PC-3 (cell line): ENCODE measurements at regions not wholly inside any gene's neighbourhood (a gene's known extent, or its start where the extent isn't known, plus 50 kb on each side); places are given as distances from the start of the nearest gene placed in this dataset.

Experiments
- ATAC-seq: fragments of 200-7000 bp; cut with Tn5 transposase; 2 replicates; pipeline ENCODE4 v1.9.1; 2020; ENCODE audit warnings: mild to moderate bottlenecking, moderate library complexity
- BruUV-seq: library from RNA; stranded (reverse); fragments of 400-500 nt; replicated peaks from 2 replicates; lab custom pipeline; 2021; lab: Mats Ljungman, UMichigan
- CTCF ChIA-PET: fragments of 300-600 bp; sonication (Branson Sonifier 250); formaldehyde crosslinking; loops from one replicate; lab custom pipeline; 2022; ENCODE audit warnings: antibody characterized with exemption; lab: Charles Lee
- POLR2A ChIA-PET: fragments of 300-600 bp; sonication (Branson Sonifier 250); formaldehyde crosslinking; loops from one replicate; lab custom pipeline; 2022; ENCODE audit warnings: antibody characterized with exemption; ENCODE audit not compliant: unreplicated experiment; lab: Charles Lee
- DNase-seq: peaks from one replicate; pipeline ENCODE4 v3.0.0-alpha.2; 2015
- H2AFZ ChIP-seq: fragments of 300-600 bp; sonication (generic); 2 replicates; pipeline ENCODE4 v1.6.0; 2016; ENCODE audit warnings: antibody characterized with exemption, low read length
- H3F3A ChIP-seq: fragments of 300-600 bp; sonication (generic); one replicate; pipeline ENCODE4 v1.6.0; 2017; ENCODE audit warnings: antibody characterized with exemption, low read length, control low read depth, mild to moderate bottlenecking; ENCODE audit not compliant: unreplicated experiment
- H3K27ac ChIP-seq: fragments of 300-600 bp; sonication (generic); 2 replicates; pipeline ENCODE4 v1.5.1; 2016; ENCODE audit warnings: mild to moderate bottlenecking, low read length
- H3K27me3 ChIP-seq: fragments of 300-600 bp; sonication (generic); 2 replicates; pipeline ENCODE4 v1.6.1; 2016; ENCODE audit warnings: low read length, mixed read lengths
- H3K36me3 ChIP-seq: fragments of 300-600 bp; sonication (generic); 2 replicates; pipeline ENCODE4 v1.6.1; 2016; ENCODE audit warnings: low read depth, mixed run types, low read length, mixed read lengths
- H3K4me1 ChIP-seq: fragments of 300-600 bp; sonication (generic); 2 replicates; pipeline ENCODE4 v1.5.1; 2016; ENCODE audit warnings: low read length; ENCODE audit not compliant: insufficient read depth
- H3K4me2 ChIP-seq: fragments of 300-600 bp; sonication (generic); 2 replicates; pipeline ENCODE4 v1.6.0; 2016; ENCODE audit warnings: low read length
- H3K4me3 ChIP-seq: fragments of 300-600 bp; sonication (generic); 2 replicates; pipeline ENCODE4 v1.5.1; 2016; ENCODE audit warnings: mild to moderate bottlenecking, low read length, mixed read lengths
- H3K79me2 ChIP-seq: fragments of 300-600 bp; sonication (generic); 2 replicates; pipeline ENCODE4 v1.6.1; 2017; ENCODE audit warnings: low read length, mixed read lengths
- H3K9ac ChIP-seq: fragments of 300-600 bp; sonication (generic); 2 replicates; pipeline ENCODE4 v1.6.0; 2016; ENCODE audit warnings: mild to moderate bottlenecking, low read length
- H3K9me2 ChIP-seq: fragments of 300-600 bp; sonication (generic); replicated peaks from 2 replicates; pipeline ENCODE4 v1.6.1; 2016; ENCODE audit warnings: mixed run types, low read length, mixed read lengths
- H3K9me3 ChIP-seq: fragments of 300-600 bp; sonication (generic); 2 replicates; pipeline ENCODE4 v1.6.1; 2016; ENCODE audit warnings: low read length, mixed read lengths
- H4K20me1 ChIP-seq: fragments of 300-600 bp; sonication (generic); 2 replicates; pipeline ENCODE4 v1.6.1; 2016; ENCODE audit warnings: low read length, mixed read lengths
- CTCF ChIP-seq: fragments of 300-600 bp; sonication (generic); conservative IDR thresholded peaks from 2 replicates; pipeline ENCODE4 v1.5.1; 2017; ENCODE audit warnings: antibody characterized with exemption, low read depth, mild to moderate bottlenecking, low read length
- EZH2 ChIP-seq: fragments of 300-600 bp; sonication (generic); IDR thresholded peaks from one replicate; pipeline ENCODE4 v1.6.1; 2017; ENCODE audit warnings: antibody characterized with exemption, mild to moderate bottlenecking, low read length; ENCODE audit not compliant: unreplicated experiment
- EZH2phosphoT487 ChIP-seq: fragments of 300-600 bp; sonication (generic); IDR thresholded peaks from 2 replicates; pipeline ENCODE4 v1.6.1; 2018; ENCODE audit warnings: mild to moderate bottlenecking, antibody characterized with exemption, low read length, borderline replicate concordance
- intact Hi-C: fragments of 100-400 bp; cut with micrococcal nuclease; formaldehyde crosslinking; loops from 2 replicates; pipeline ENCODE4 v1.9.0; 2023

GRCh38 chr9:81741103-81741502 is 51.8 kb upstream of the TLE1 start:
- Histone ChIP-seq H3K9me3 (no peaks in the 10 kb centered on the region), H3K27me3 (no peaks in the 10 kb centered on the region), H3K9me2 (no peaks in the 10 kb centered on the region), H3K4me1 (peaks cover 29% of the 10 kb centered on the region), H3K9ac (no peak overlapping the region), H3K27ac (peak overlapping the region; percentile 19), H3K36me3 (no peaks in the 10 kb centered on the region), H4K20me1 (no peaks in the 10 kb centered on the region), H3K4me2 (0 out of 2 replicates have a peak overlapping the region, but pooled peaks have one; percentile 22), H2AFZ (no peak overlapping the region), H3F3A (no peaks in the 10 kb centered on the region), H3K4me3 (no peak overlapping the region), H3K79me2 (no peaks in the 10 kb centered on the region)
- POLR2A ChIA-PET = no interaction called here
- peak; percentile 29 for ATAC-seq
- intact Hi-C loops = loop anchor here (1.0 to 10.0 kb wide), 2 partner anchors 24 to 46 kb away; no protein-coding TSS in a partner anchor
- TF ChIP-seq EZH2phosphoT487 = no peak
- no peak for TF ChIP-seq EZH2
- TF ChIP-seq CTCF = no peak
- CTCF ChIA-PET = no interaction called here
- peak; percentile 58 for DNase-seq
- no TSS peak for BruUV-seq

- ATAC-seq = no peak
- DNase-seq = no peak
- Histone ChIP-seq H3K36me3 (no peaks in the 10 kb centered on the region), H3K4me1 (no peaks in the 10 kb centered on the region), H3K27ac (no peak overlapping the region), H3K27me3 (no peaks in the 10 kb centered on the region), H3K79me2 (no peaks in the 10 kb centered on the region), H3K9me2 (no peaks in the 10 kb centered on the region), H3K4me3 (no peak overlapping the region), H3K9ac (no peak overlapping the region), H3K9me3 (no peaks in the 10 kb centered on the region), H2AFZ (no peak overlapping the region), H4K20me1 (no peaks in the 10 kb centered on the region), H3F3A (no peaks in the 10 kb centered on the region), H3K4me2 (no peak overlapping the region)
- BruUV-seq = no TSS peak
- intact Hi-C loops = loop anchor here (10.0 kb wide), 1 partner anchor 53 kb away; no protein-coding TSS in a partner anchor
- ChIA-PET CTCF (no interaction called here), POLR2A (no interaction called here)
- TF ChIP-seq EZH2 (no peak), CTCF (no peak), EZH2phosphoT487 (no peak)
These were observed 58.7 kb upstream of the TLE1 start for GRCh38 chr9:81748091-81748490.

- Histone ChIP-seq H3K9me3 (no peaks in the 10 kb centered on the region), H3K27me3 (no peaks in the 10 kb centered on the region), H3K9me2 (no peaks in the 10 kb centered on the region), H2AFZ (no peak overlapping the region), H3K9ac (no peak overlapping the region), H3K27ac (no peak overlapping the region), H3K36me3 (no peaks in the 10 kb centered on the region), H4K20me1 (no peaks in the 10 kb centered on the region), H3K4me2 (no peak overlapping the region), H3K79me2 (no peaks in the 10 kb centered on the region), H3K4me3 (no peak overlapping the region), H3F3A (no peaks in the 10 kb centered on the region), H3K4me1 (0 out of 2 replicates have a peak, but pooled peaks cover 5% of the 10 kb centered on the region)
- DNase-seq = no peak
- TF ChIP-seq CTCF (no peak), EZH2 (no peak), EZH2phosphoT487 (no peak)
- ATAC-seq = no peak
- POLR2A ChIA-PET = no interaction called here
- intact Hi-C loops = no loop called here
- CTCF ChIA-PET = no interaction called here
- BruUV-seq = no TSS peak
These were observed 64.1 kb upstream of the TLE1 start for GRCh38 chr9:81753436-81753835.
